Upper lobe of left lung (tissue), 6 donors: ENCODE measurements at regions not wholly inside any gene's neighbourhood (a gene's known extent, or its start where the extent isn't known, plus 50 kb on each side); places are given as distances from the start of the nearest gene placed in this dataset.
"Not testable (repeated sequence)": the region's sequence is repeated elsewhere in the genome, so short reads cannot be mapped to it uniquely, and the experiment has no call there.

Experiments used
- ATAC-seq, 2 donors: fragments of 200-7000 bp; cut with Tn5 transposase; one replicate each; pipeline ENCODE4 v1.9.1; 2022; ENCODE audit warnings: mild to moderate bottlenecking in 2 of 2, moderate library complexity in 2 of 2; ENCODE audit not compliant: low FRiP score in 2 of 2
- DNase-seq, 2 donors: peaks; one replicate each; pipeline ENCODE4 v3.0.0-alpha.2; 2019 to 2020
- H3K27ac ChIP-seq, 4 donors: fragments of 200-600 bp; sonication (generic); one replicate each; pipeline ENCODE4 v1.5.1; 2016 to 2019
- H3K27me3 ChIP-seq, 4 donors: fragments of 200-600 bp; sonication (generic); one replicate each; pipeline ENCODE4 v1.5.1; 2017 to 2019
- H3K36me3 ChIP-seq, 4 donors: fragments of 200-600 bp; sonication (generic); one replicate each; pipeline ENCODE4 v1.5.1; 2016 to 2019
- H3K4me1 ChIP-seq, 4 donors: fragments of 200-600 bp; sonication (generic); one replicate each; pipeline ENCODE4 v1.5.1; 2018 to 2019
- H3K4me3 ChIP-seq, 4 donors: fragments of 200-600 bp; sonication (generic); one replicate each; pipeline ENCODE4 v1.5.1; 2017 to 2019; ENCODE audit warnings: mild to moderate bottlenecking in 2 of 4, moderate library complexity in 1 of 4
- H3K9me3 ChIP-seq, 4 donors: fragments of 200-600 bp; sonication (generic); one replicate each; pipeline ENCODE4 v1.5.1; 2018 to 2019
- CTCF ChIP-seq, 6 experiments: fragments of 450-650 bp in 4 of 6; fragments of 200-600 bp in 2 of 6; sonication (generic) in 2 of 6; IDR thresholded peaks; one replicate each; pipeline ENCODE4 v1.5.1; 2016 to 2019; ENCODE audit warnings: antibody characterized with exemption in 6 of 6
- EP300 ChIP-seq, 4 donors: sonication (generic); formaldehyde crosslinking; IDR thresholded peaks; one replicate each; pipeline ENCODE4 v1.5.1; 2017; ENCODE audit warnings: antibody characterized with exemption in 4 of 4, control low read depth in 2 of 4
- POLR2A ChIP-seq, 4 donors: fragments of 450-650 bp; IDR thresholded peaks; one replicate each; pipeline ENCODE4 v1.5.1; 2016 to 2017; ENCODE audit warnings: antibody characterized with exemption in 4 of 4, mild to moderate bottlenecking in 2 of 4
- POLR2AphosphoS5 ChIP-seq, 2 donors: sonication (generic); formaldehyde crosslinking; IDR thresholded peaks; one replicate each; pipeline ENCODE4 v1.5.1; 2017; ENCODE audit warnings: antibody characterized with exemption in 2 of 2
- whole genome bisulfite sequencing, 2 donors: methylation state at CpG; one replicate each; pipeline ENCODE4 v1.1.5; 2017 to 2018; 5-methylcytosine and 5-hydroxymethylcytosine counted together
- donor health status: DM: no; HTN: no; CAD: no; lungs with moderate emphysema.
- donor health status: DM: no; HTN: yes; CAD: no; lungs with severe emphysema.

- WGBS, 2 donors, result 53 to 56% methylated on average over 2 of the region's 2 CpGs
- H3K4me1 ChIP-seq, H3K27me3 ChIP-seq, DNase-seq, H3K4me3 ChIP-seq, H3K9me3 ChIP-seq, H3K36me3 ChIP-seq, H3K27ac ChIP-seq, ATAC-seq: not testable (repeated sequence)
These were observed 191.9 kb downstream of the NPIPA7 start for GRCh38 chr16:16570874-16571273.

- peak in 1 of 2 donors; percentile 43 for ATAC-seq
- not testable (repeated sequence) for H3K9me3 ChIP-seq, H3K4me3 ChIP-seq, H3K27ac ChIP-seq, H3K27me3 ChIP-seq, H3K36me3 ChIP-seq, H3K4me1 ChIP-seq, DNase-seq
- WGBS, 2 donors, result 57 to 75% methylated on average over 1 to 5 of the region's 10 CpGs
These were observed 193.3 kb downstream of the NPIPA7 start for GRCh38 chr16:16572130-16572774.

- H3K9me3 ChIP-seq, H3K4me3 ChIP-seq, H3K4me1 ChIP-seq, H3K27me3 ChIP-seq, DNase-seq, H3K27ac ChIP-seq, H3K36me3 ChIP-seq, ATAC-seq: not testable (repeated sequence)
- WGBS, 2 donors, result 67% methylated on average over 5 of the region's 5 CpGs
These were observed 198.1 kb downstream of the NPIPA7 start for GRCh38 chr16:16577062-16577461.

GRCh38 chr16:16578701-16579100, 199.8 kb downstream of the NPIPA7 start:
- no peaks in the 10 kb centered on the region for H3K27me3 ChIP-seq
- H3K9me3 ChIP-seq, result no peaks in the 10 kb centered on the region
- no peak overlapping the region for H3K4me3 ChIP-seq
- no peak overlapping the region for H3K27ac ChIP-seq
- TF ChIP-seq EP300 (IDR thresholded peaks at IDR 0.05) (no peak), CTCF (IDR thresholded peaks at IDR 0.05) (no peak), POLR2AphosphoS5 (IDR thresholded peaks at IDR 0.05) (no peak), POLR2A (IDR thresholded peaks at IDR 0.05) (no peak)
- 83 to 91% methylated on average over 5 of the region's 5 CpGs for WGBS, 2 donors
- DNase-seq (no peak), ATAC-seq (no peak)
- H3K4me1 ChIP-seq, result no peaks in the 10 kb centered on the region
- no peaks in the 10 kb centered on the region for H3K36me3 ChIP-seq

GRCh38 chr16:16582916-16583315, 204.0 kb downstream of the NPIPA7 start:
- 88 to 89% methylated on average over 7 of the region's 7 CpGs for WGBS, 2 donors
- not testable (repeated sequence) for DNase-seq, H3K27me3 ChIP-seq, H3K4me3 ChIP-seq, H3K9me3 ChIP-seq, ATAC-seq, H3K36me3 ChIP-seq, H3K4me1 ChIP-seq, H3K27ac ChIP-seq

GRCh38 chr16:16586073-16586651, 207.2 kb downstream of the NPIPA7 start:
- not testable (repeated sequence) for H3K9me3 ChIP-seq, H3K4me3 ChIP-seq, H3K27me3 ChIP-seq, H3K36me3 ChIP-seq, DNase-seq, ATAC-seq, H3K4me1 ChIP-seq, H3K27ac ChIP-seq
- WGBS, 2 donors, result 68 to 84% methylated on average over 6 of the region's 7 CpGs

GRCh38 chr16:16586969-16587368, 208.0 kb downstream of the NPIPA7 start:
- 84 to 89% methylated on average over 4 of the region's 6 CpGs for WGBS, 2 donors
- DNase-seq, H3K36me3 ChIP-seq, H3K27ac ChIP-seq, H3K4me3 ChIP-seq, H3K27me3 ChIP-seq, H3K9me3 ChIP-seq, ATAC-seq, H3K4me1 ChIP-seq: not testable (repeated sequence)

GRCh38 chr16:16588436-16588835, 209.5 kb downstream of the NPIPA7 start:
- not testable (repeated sequence) for H3K9me3 ChIP-seq, DNase-seq, H3K4me1 ChIP-seq, H3K27me3 ChIP-seq, ATAC-seq, H3K27ac ChIP-seq, H3K4me3 ChIP-seq, H3K36me3 ChIP-seq
- 83 to 92% methylated on average over 7 of the region's 7 CpGs for WGBS, 2 donors

GRCh38 chr16:16590654-16591318, 211.8 kb downstream of the NPIPA7 start:
- not testable (repeated sequence) for DNase-seq, H3K27me3 ChIP-seq, H3K9me3 ChIP-seq, H3K27ac ChIP-seq, H3K4me1 ChIP-seq, H3K4me3 ChIP-seq, H3K36me3 ChIP-seq, ATAC-seq
- WGBS, 2 donors, result 33 to 44% methylated on average over 2 of the region's 4 CpGs
